Natural killer cell (primary cell): ENCODE measurements at regions not wholly inside any gene's neighbourhood (a gene's known extent, or its start where the extent isn't known, plus 50 kb on each side); places are given as distances from the start of the nearest gene placed in this dataset.
"Not testable (repeated sequence)": the region's sequence is repeated elsewhere in the genome, so short reads cannot be mapped to it uniquely, and the experiment has no call there.

Experiments used
- ATAC-seq, 3 donors: fragments of 150-1000 bp in 2 of 3; fragments of 200-7000 bp in 1 of 3; cut with Tn5 transposase; 1 replicate in 1 of 3; 2 replicates in 2 of 3; pipeline ENCODE4 v1.10.0; 2021; ENCODE audit warnings: mild to moderate bottlenecking in 2 of 3, moderate library complexity in 2 of 3
- DNase-seq, 2 donors: peaks; one replicate each; pipeline versions ENCODE4 v3.0.0 to v3.0.0-alpha.2; 2013 to 2021; ENCODE audit warnings: mixed read lengths in 1 of 2
- H3K27ac ChIP-seq: one replicate; pipeline ENCODE4 v1.5.1; 2013; ENCODE audit warnings: mild to moderate bottlenecking, low read length
- H3K27me3 ChIP-seq: one replicate; pipeline ENCODE4 v1.6.1; 2013; ENCODE audit warnings: low read length; ENCODE audit not compliant: control insufficient read depth, insufficient read depth
- H3K36me3 ChIP-seq: one replicate; pipeline ENCODE4 v1.6.1; 2013; ENCODE audit warnings: low read length; ENCODE audit not compliant: control insufficient read depth, insufficient read depth
- H3K4me1 ChIP-seq: one replicate; pipeline ENCODE4 v1.6.1; 2013; ENCODE audit warnings: low read length; ENCODE audit not compliant: control insufficient read depth, insufficient read depth
- H3K4me3 ChIP-seq: one replicate; pipeline ENCODE4 v1.5.1; 2013; ENCODE audit warnings: low read length
- H3K9me3 ChIP-seq: one replicate; pipeline ENCODE4 v1.6.1; 2013; ENCODE audit warnings: low read length; ENCODE audit not compliant: control insufficient read depth, insufficient read depth
- H3K27ac Mint-ChIP-seq, 2 donors: one replicate each; pipeline ENCODE4 v1.8.0; 2022; ENCODE audit warnings: mild to moderate bottlenecking in 2 of 2, mixed read lengths in 2 of 2, moderate library complexity in 1 of 2
- H3K27me3 Mint-ChIP-seq, 2 donors: one replicate each; pipeline ENCODE4 v1.8.0; 2022; ENCODE audit warnings: low read depth in 2 of 2, mixed read lengths in 2 of 2
- H3K36me3 Mint-ChIP-seq: one replicate; pipeline ENCODE4 v1.8.0; 2022; ENCODE audit warnings: mixed read lengths
- H3K4me1 Mint-ChIP-seq, 2 donors: one replicate each; pipeline ENCODE4 v1.8.0; 2022; ENCODE audit warnings: mixed read lengths in 2 of 2
- H3K4me3 Mint-ChIP-seq: one replicate; pipeline ENCODE4 v1.8.0; 2022; ENCODE audit warnings: mild to moderate bottlenecking, moderate library complexity, mixed read lengths
- H3K9me3 Mint-ChIP-seq, 2 donors: one replicate each; pipeline ENCODE4 v1.8.0; 2022; ENCODE audit warnings: mixed read lengths in 2 of 2
- WGBS: methylation state at CpG from one replicate; pipeline ENCODE4 v1.1.7; 2013; ENCODE audit warnings: missing lambda C conversion rate; ENCODE audit not compliant: insufficient coverage; 5-methylcytosine and 5-hydroxymethylcytosine counted together
- intact Hi-C: fragments of 100-400 bp; cut with micrococcal nuclease; formaldehyde crosslinking; loops from one replicate; pipeline ENCODE4 v1.14.2; 2022
- TF ChIP-seq, protein P1 (sequence below): fragments of 200-600 bp; IDR thresholded peaks from one replicate; pipeline ENCODE4 v1.8.0; 2022; ENCODE audit warnings: antibody characterized with exemption

DNA sequence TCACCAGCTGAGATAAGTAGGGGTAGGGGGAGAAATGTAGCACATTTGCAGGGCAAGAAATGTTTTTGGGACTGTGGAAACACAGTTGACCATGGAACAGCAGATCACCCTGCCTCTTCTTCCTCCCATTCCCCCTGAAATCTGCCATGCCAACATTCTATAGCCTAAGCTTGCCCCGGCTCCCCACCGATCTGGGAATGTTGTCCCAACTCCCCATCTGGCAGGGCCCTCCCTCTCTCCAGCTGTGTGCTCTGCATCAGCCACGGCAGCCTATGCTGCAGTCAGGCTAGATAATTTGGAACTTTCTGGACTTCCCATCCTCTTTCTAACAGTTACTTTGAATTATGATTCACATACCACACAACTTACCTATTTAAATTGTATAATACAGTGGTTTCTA lies 425.1 kb upstream of the RAB6C start:
- no peaks in the 10 kb centered on the region for H3K4me1 Mint-ChIP-seq
- intact Hi-C loops, result no loop called here
- no peak overlapping the region for H3K27ac ChIP-seq
- H3K9me3 ChIP-seq, result no peaks in the 10 kb centered on the region
- ATAC-seq, result no peak
- H3K36me3 Mint-ChIP-seq, result no peaks in the 10 kb centered on the region
- TF ChIP-seq, protein P1, sequence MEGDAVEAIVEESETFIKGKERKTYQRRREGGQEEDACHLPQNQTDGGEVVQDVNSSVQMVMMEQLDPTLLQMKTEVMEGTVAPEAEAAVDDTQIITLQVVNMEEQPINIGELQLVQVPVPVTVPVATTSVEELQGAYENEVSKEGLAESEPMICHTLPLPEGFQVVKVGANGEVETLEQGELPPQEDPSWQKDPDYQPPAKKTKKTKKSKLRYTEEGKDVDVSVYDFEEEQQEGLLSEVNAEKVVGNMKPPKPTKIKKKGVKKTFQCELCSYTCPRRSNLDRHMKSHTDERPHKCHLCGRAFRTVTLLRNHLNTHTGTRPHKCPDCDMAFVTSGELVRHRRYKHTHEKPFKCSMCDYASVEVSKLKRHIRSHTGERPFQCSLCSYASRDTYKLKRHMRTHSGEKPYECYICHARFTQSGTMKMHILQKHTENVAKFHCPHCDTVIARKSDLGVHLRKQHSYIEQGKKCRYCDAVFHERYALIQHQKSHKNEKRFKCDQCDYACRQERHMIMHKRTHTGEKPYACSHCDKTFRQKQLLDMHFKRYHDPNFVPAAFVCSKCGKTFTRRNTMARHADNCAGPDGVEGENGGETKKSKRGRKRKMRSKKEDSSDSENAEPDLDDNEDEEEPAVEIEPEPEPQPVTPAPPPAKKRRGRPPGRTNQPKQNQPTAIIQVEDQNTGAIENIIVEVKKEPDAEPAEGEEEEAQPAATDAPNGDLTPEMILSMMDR, result no peak
- H3K9me3 Mint-ChIP-seq, result peaks cover 0 to 2% of the 10 kb centered on the region in 2 donors
- WGBS, result 64% methylated on average over 3 of the region's 3 CpGs
- H3K4me1 ChIP-seq, result no peaks in the 10 kb centered on the region
- H3K36me3 ChIP-seq, result no peaks in the 10 kb centered on the region
- H3K27ac Mint-ChIP-seq, result no peak overlapping the region
- H3K4me3 Mint-ChIP-seq, result no peak overlapping the region
- no peak overlapping the region for H3K4me3 ChIP-seq
- no peak for DNase-seq
- H3K27me3 ChIP-seq, result no peaks in the 10 kb centered on the region
- H3K27me3 Mint-ChIP-seq, result no peaks in the 10 kb centered on the region

DNA sequence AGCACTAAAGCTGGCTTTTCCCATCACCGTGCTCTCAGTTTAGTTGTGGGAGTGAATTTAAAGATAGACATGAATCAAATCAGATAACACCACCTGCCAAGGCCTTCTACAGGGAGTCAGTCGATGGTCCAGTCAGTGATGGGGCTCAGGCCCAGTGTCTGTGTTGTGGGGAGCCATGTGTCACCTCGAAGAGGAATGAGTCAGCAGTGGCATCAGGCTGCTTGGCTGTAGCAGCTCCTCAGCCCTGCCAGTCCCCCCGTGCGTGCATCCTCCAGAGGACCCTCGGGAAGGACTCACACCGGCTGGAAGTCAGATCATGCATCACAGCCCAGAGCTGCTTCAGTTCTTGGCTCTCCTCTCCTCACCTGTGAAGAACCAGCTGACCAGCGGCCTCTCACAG lies 420.4 kb upstream of the RAB6C start:
- H3K9me3 Mint-ChIP-seq, result peaks cover 0 to 2% of the 10 kb centered on the region in 2 donors
- no peaks in the 10 kb centered on the region for H3K9me3 ChIP-seq

DNA sequence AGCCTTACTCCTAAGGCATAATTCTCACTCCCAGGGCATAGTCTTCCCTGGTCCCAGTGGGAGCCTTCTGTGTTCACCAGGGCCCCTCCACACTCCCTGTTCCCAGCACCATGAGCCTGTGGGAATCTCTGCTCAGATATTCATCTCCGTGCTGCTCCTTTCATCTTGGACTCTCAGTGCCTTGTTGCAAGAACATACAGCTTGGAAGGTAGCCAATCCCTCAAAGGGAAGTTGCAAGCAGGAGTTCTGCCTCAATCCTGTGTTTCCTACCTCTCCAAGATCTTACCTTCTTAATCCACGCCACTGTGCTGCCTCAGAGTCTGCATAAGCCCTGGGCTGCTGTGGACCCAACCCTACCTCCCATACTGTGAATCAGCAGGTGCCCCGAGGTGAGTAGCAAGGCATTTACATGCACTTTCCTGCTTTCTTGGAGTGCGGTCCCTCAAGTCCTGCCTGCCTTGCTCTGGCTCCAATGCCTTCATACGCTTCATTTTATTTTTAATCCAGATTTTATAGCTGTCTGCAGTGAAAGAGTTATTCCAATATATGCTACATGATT lies 413.8 kb upstream of the RAB6C start:
- Histone ChIP-seq H3K27me3 (no peaks in the 10 kb centered on the region), H3K9me3 (peaks cover 7% of the 10 kb centered on the region), H3K4me1 (no peaks in the 10 kb centered on the region), H3K4me3 (no peak overlapping the region), H3K27ac (no peak overlapping the region), H3K36me3 (no peaks in the 10 kb centered on the region)
- 68% methylated on average over 5 of the region's 5 CpGs for WGBS
- H3K27me3 Mint-ChIP-seq, result peaks cover 0 to under 1% of the 10 kb centered on the region in 2 donors
- no peak overlapping the region for H3K27ac Mint-ChIP-seq
- intact Hi-C loops, result no loop called here
- H3K36me3 Mint-ChIP-seq, result peaks cover 11% of the 10 kb centered on the region
- TF ChIP-seq, protein P1, result no peak
- H3K9me3 Mint-ChIP-seq, result peaks cover 5 to 8% of the 10 kb centered on the region in 2 donors
- DNase-seq (no peak), ATAC-seq (no peak)
- no peaks in the 10 kb centered on the region for H3K4me1 Mint-ChIP-seq
- no peak overlapping the region for H3K4me3 Mint-ChIP-seq

More for the DNA sequence above, 420.4 kb upstream of the RAB6C start:
- ATAC-seq (no peak), DNase-seq (no peak)
- TF ChIP-seq, protein P1, result no peak
- H3K36me3 ChIP-seq, result no peaks in the 10 kb centered on the region
- H3K27me3 ChIP-seq, result no peaks in the 10 kb centered on the region
- Mint-ChIP-seq H3K4me3 (no peak overlapping the region), H3K27me3 (peaks cover 0 to 3% of the 10 kb centered on the region in 2 donors), H3K4me1 (no peaks in the 10 kb centered on the region), H3K36me3 (no peaks in the 10 kb centered on the region), H3K27ac (no peak overlapping the region)
- no peak overlapping the region for H3K27ac ChIP-seq
- H3K4me3 ChIP-seq, result no peak overlapping the region
- intact Hi-C loops, result no loop called here
- WGBS, result 73% methylated on average over 8 of the region's 8 CpGs
- H3K4me1 ChIP-seq, result no peaks in the 10 kb centered on the region

DNA sequence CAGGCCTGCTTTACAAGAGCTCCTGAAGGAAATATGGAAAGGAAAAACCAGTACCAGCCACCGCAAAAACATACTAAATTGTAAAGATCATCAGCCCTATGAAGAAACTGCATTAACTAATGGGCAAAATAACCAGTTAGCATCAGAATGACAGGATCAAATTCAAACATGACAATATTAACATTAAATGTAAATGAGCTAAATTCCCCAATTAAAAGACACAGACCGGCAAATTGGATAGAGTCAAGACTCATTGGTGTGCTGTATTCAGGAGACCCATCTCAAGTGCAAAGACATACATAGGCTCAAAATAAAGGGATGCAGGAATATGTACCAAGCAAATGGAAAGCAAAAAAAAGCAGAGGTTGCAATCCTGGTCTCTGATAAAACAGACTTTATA lies 408.7 kb upstream of the RAB6C start:
- H3K27ac Mint-ChIP-seq, ATAC-seq, intact Hi-C loops, H3K36me3 ChIP-seq, H3K9me3 ChIP-seq, H3K4me3 ChIP-seq, H3K27me3 ChIP-seq, DNase-seq, H3K27me3 Mint-ChIP-seq, H3K4me3 Mint-ChIP-seq, H3K27ac ChIP-seq, H3K4me1 ChIP-seq, H3K4me1 Mint-ChIP-seq: not testable (repeated sequence)
- Mint-ChIP-seq H3K9me3 (peaks cover 7 to 19% of the 10 kb centered on the region in 2 donors), H3K36me3 (peaks cover 16% of the 10 kb centered on the region)
- 93% methylated on average over 2 of the region's 2 CpGs for WGBS
